CD14-positive monocyte (primary cell): ENCODE measurements at regions not wholly inside any gene's neighbourhood (a gene's known extent, or its start where the extent isn't known, plus 50 kb on each side); places are given as distances from the start of the nearest gene placed in this dataset.

Experiments
- DNase-seq, 3 donors: peaks; one replicate each; pipeline ENCODE4 v3.0.0-alpha.2; 2011 to 2022
- H2AFZ ChIP-seq: 2 replicates; pipeline ENCODE4 v1.6.0; 2012; ENCODE audit warnings: mild to moderate bottlenecking, low read depth, low read length, inconsistent platforms; ENCODE audit not compliant: insufficient read depth, poor library complexity, severe bottlenecking
- H3K27ac ChIP-seq, 2 donors: 1 replicate in 1 of 2; 2 replicates in 1 of 2; pipeline ENCODE4 v1.5.1; 2012 to 2013; ENCODE audit warnings: low read length in 2 of 2, control low read depth in 1 of 2, inconsistent platforms in 1 of 2, low read depth in 1 of 2, mild to moderate bottlenecking in 1 of 2
- H3K27me3 ChIP-seq, 2 donors: one replicate each; pipeline versions ENCODE4 v1.6.0 to v1.6.1; 2011 to 2013; ENCODE audit warnings: low read length in 2 of 2; ENCODE audit not compliant: control insufficient read depth in 2 of 2, insufficient read depth in 2 of 2
- H3K36me3 ChIP-seq, 2 donors: replicated peaks in 1 of 2; 1 replicate in 1 of 2; 2 replicates in 1 of 2; pipeline versions ENCODE4 v1.5.1 to v1.6.1; 2012 to 2013; ENCODE audit warnings: low read length in 2 of 2, control low read depth in 1 of 2, inconsistent platforms in 1 of 2, mild to moderate bottlenecking in 1 of 2; ENCODE audit not compliant: insufficient read depth in 2 of 2, control insufficient read depth in 1 of 2
- H3K4me1 ChIP-seq, 2 donors: 1 replicate in 1 of 2; 2 replicates in 1 of 2; pipeline versions ENCODE4 v1.5.1 to v1.6.1; 2012 to 2013; ENCODE audit warnings: low read length in 2 of 2, control low read depth in 1 of 2, inconsistent platforms in 1 of 2, mild to moderate bottlenecking in 1 of 2, moderate library complexity in 1 of 2; ENCODE audit not compliant: insufficient read depth in 2 of 2, control insufficient read depth in 1 of 2
- H3K4me2 ChIP-seq: replicated peaks from 2 replicates; pipeline ENCODE3; 2012; ENCODE audit warnings: low read length, moderate library complexity, mild to moderate bottlenecking; ENCODE audit not compliant: poor library complexity, severe bottlenecking; ENCODE audit errors: extremely low read depth
- H3K4me3 ChIP-seq, 3 experiments: fragments of 200-600 bp in 1 of 3; sonication (generic) in 1 of 3; replicated peaks in 1 of 3; 1 replicate in 2 of 3; 2 replicates in 1 of 3; pipeline ENCODE4 v1.5.1; 2011 to 2013; ENCODE audit warnings: low read length in 3 of 3, mild to moderate bottlenecking in 3 of 3, control low read depth in 2 of 3, low read depth in 2 of 3, inconsistent platforms in 1 of 3, moderate library complexity in 1 of 3
- H3K79me2 ChIP-seq: 2 replicates; pipeline ENCODE4 v1.6.0; 2012; ENCODE audit warnings: mild to moderate bottlenecking, control low read depth, inconsistent platforms, low read length, moderate library complexity; ENCODE audit not compliant: insufficient read depth
- H3K9ac ChIP-seq: 2 replicates; pipeline ENCODE4 v1.6.0; 2017; ENCODE audit warnings: low read length, mild to moderate bottlenecking; ENCODE audit not compliant: insufficient read depth, poor library complexity, severe bottlenecking
- H3K9me3 ChIP-seq, 2 donors: replicated peaks in 1 of 2; 1 replicate in 1 of 2; 2 replicates in 1 of 2; pipeline versions ENCODE4 v1.5.1 to v1.6.1; 2012 to 2013; ENCODE audit warnings: low read length in 2 of 2, control low read depth in 1 of 2; ENCODE audit not compliant: control insufficient read depth in 1 of 2, insufficient read depth in 1 of 2
- H4K20me1 ChIP-seq: 2 replicates; pipeline ENCODE4 v1.6.0; 2012; ENCODE audit warnings: mild to moderate bottlenecking, low read length, control low read depth, moderate library complexity; ENCODE audit not compliant: insufficient read depth
- H3K27ac Mint-ChIP-seq, 7 donors: one replicate each; pipeline ENCODE4 v1.8.0; 2020; ENCODE audit warnings: mild to moderate bottlenecking in 7 of 7, mixed read lengths in 7 of 7, moderate library complexity in 6 of 7, inconsistent platforms in 2 of 7
- H3K27me3 Mint-ChIP-seq, 3 donors: one replicate each; pipeline ENCODE4 v1.8.0; 2021 to 2022; ENCODE audit warnings: low read depth in 3 of 3, mild to moderate bottlenecking in 3 of 3, mixed read lengths in 3 of 3, moderate library complexity in 3 of 3, inconsistent platforms in 1 of 3
- H3K36me3 Mint-ChIP-seq, 2 donors: one replicate each; pipeline ENCODE4 v1.8.0; 2020; ENCODE audit warnings: mixed read lengths in 2 of 2, inconsistent platforms in 1 of 2, mild to moderate bottlenecking in 1 of 2
- H3K4me1 Mint-ChIP-seq: one replicate; pipeline ENCODE4 v1.8.0; 2020; ENCODE audit warnings: mild to moderate bottlenecking, mixed read lengths
- H3K4me3 Mint-ChIP-seq, 2 donors: one replicate each; pipeline ENCODE4 v1.8.0; 2020; ENCODE audit warnings: mild to moderate bottlenecking in 2 of 2, mixed read lengths in 2 of 2, moderate library complexity in 1 of 2
- H3K9me3 Mint-ChIP-seq, 7 donors: one replicate each; pipeline ENCODE4 v1.8.0; 2020 to 2022; ENCODE audit warnings: mixed read lengths in 7 of 7, mild to moderate bottlenecking in 6 of 7, moderate library complexity in 6 of 7, inconsistent platforms in 2 of 7
- CTCF ChIP-seq: fragments of 200-600 bp; IDR thresholded peaks from one replicate; pipeline ENCODE4 v1.8.0; 2022; ENCODE audit warnings: antibody characterized with exemption, mild to moderate bottlenecking
- WGBS: methylation state at CpG from one replicate; pipeline ENCODE4 v1.1.5; 2013; ENCODE audit warnings: missing lambda C conversion rate; ENCODE audit not compliant: insufficient coverage; 5-methylcytosine and 5-hydroxymethylcytosine counted together
- intact Hi-C, 2 donors: fragments of 100-400 bp; cut with micrococcal nuclease; formaldehyde crosslinking; loops; one replicate each; pipeline versions ENCODE4 v1.15.0 to v1.15.1; 2023

GRCh38 chr5:122523776-122524175 lies 211.7 kb downstream of the SNCAIP start:
- TF ChIP-seq CTCF = no peak
- no peak for DNase-seq
- Histone ChIP-seq H3K27me3 (no peaks in the 10 kb centered on the region), H3K4me3 (no peak overlapping the region), H4K20me1 (no peaks in the 10 kb centered on the region), H3K36me3 (no peaks in the 10 kb centered on the region), H3K9me3 (no peaks in the 10 kb centered on the region), H3K4me2 (no peak overlapping the region), H2AFZ (no peak overlapping the region), H3K27ac (no peak overlapping the region), H3K4me1 (no peaks in the 10 kb centered on the region), H3K9ac (no peak overlapping the region), H3K79me2 (no peaks in the 10 kb centered on the region)
- Mint-ChIP-seq H3K4me1 (no peaks in the 10 kb centered on the region), H3K9me3 (peaks cover 0 to 3% (median 0%) of the 10 kb centered on the region in 7 donors), H3K4me3 (no peak overlapping the region), H3K27ac (no peak overlapping the region), H3K36me3 (no peaks in the 10 kb centered on the region), H3K27me3 (peaks cover 2 to 4% (median 3%) of the 10 kb centered on the region in 3 donors)
- intact Hi-C loops = no loop called here
- WGBS = 97% methylated on average over 6 of the region's 6 CpGs

GRCh38 chr5:122527547-122527946 lies 215.5 kb downstream of the SNCAIP start:
- Mint-ChIP-seq H3K4me3 (no peak overlapping the region), H3K36me3 (no peaks in the 10 kb centered on the region), H3K9me3 (peaks cover 0 to 3% (median 0%) of the 10 kb centered on the region in 7 donors), H3K27ac (no peak overlapping the region), H3K4me1 (no peaks in the 10 kb centered on the region), H3K27me3 (peaks cover 3 to 4% (median 4%) of the 10 kb centered on the region in 3 donors)
- no peak for DNase-seq
- no peak overlapping the region for H3K4me3 ChIP-seq
- H3K27me3 ChIP-seq = no peaks in the 10 kb centered on the region
- no peaks in the 10 kb centered on the region for H4K20me1 ChIP-seq
- no peaks in the 10 kb centered on the region for H3K9me3 ChIP-seq
- H3K9ac ChIP-seq = no peak overlapping the region
- H3K36me3 ChIP-seq = no peaks in the 10 kb centered on the region
- no peak overlapping the region for H3K27ac ChIP-seq
- no CpG with 5 or more reads among the region's 1 CpG for WGBS
- intact Hi-C loops = no loop called here
- H3K4me2 ChIP-seq = no peak overlapping the region
- H3K4me1 ChIP-seq = no peaks in the 10 kb centered on the region
- H3K79me2 ChIP-seq = no peaks in the 10 kb centered on the region
- TF ChIP-seq CTCF = no peak
- H2AFZ ChIP-seq = no peak overlapping the region
